Tibial nerve (tissue), 4 donors: ENCODE measurements at regions not wholly inside any gene's neighbourhood (a gene's known extent, or its start where the extent isn't known, plus 50 kb on each side); places are given as distances from the start of the nearest gene placed in this dataset.

Experiments
- DNase-seq, 2 donors: peaks; one replicate each; pipeline ENCODE4 v3.0.0-alpha.2; 2019; ENCODE audit warnings: low spot score in 2 of 2
- H3K27ac ChIP-seq, 4 donors: fragments of 200-600 bp; sonication (generic) in 3 of 4; one replicate each; pipeline ENCODE4 v1.5.1; 2017 to 2019; ENCODE audit warnings: mild to moderate bottlenecking in 1 of 4
- H3K27me3 ChIP-seq, 2 donors: fragments of 200-600 bp; sonication (generic) in 1 of 2; one replicate each; pipeline versions ENCODE4 v1.5.1 to v1.6.0; 2017 to 2019
- H3K36me3 ChIP-seq, 3 donors: fragments of 200-600 bp; sonication (generic); one replicate each; pipeline ENCODE4 v1.5.1; 2018 to 2019
- H3K4me1 ChIP-seq, 4 donors: fragments of 200-600 bp; sonication (generic) in 3 of 4; one replicate each; pipeline ENCODE4 v1.5.1; 2017 to 2019
- H3K4me3 ChIP-seq, 4 donors: fragments of 200-600 bp; sonication (generic) in 3 of 4; one replicate each; pipeline ENCODE4 v1.5.1; 2017 to 2019; ENCODE audit warnings: mild to moderate bottlenecking in 1 of 4, moderate library complexity in 1 of 4
- H3K9me3 ChIP-seq, 4 donors: fragments of 200-600 bp; sonication (generic) in 3 of 4; one replicate each; pipeline ENCODE4 v1.5.1; 2017 to 2019
- CTCF ChIP-seq, 5 experiments: fragments of 200-600 bp in 3 of 5; fragments of 450-650 bp in 2 of 5; sonication (generic) in 3 of 5; IDR thresholded peaks; one replicate each; pipeline ENCODE4 v1.5.1; 2016 to 2019; ENCODE audit warnings: antibody characterized with exemption in 5 of 5, mild to moderate bottlenecking in 3 of 5, moderate library complexity in 2 of 5
- EP300 ChIP-seq, 2 donors: sonication (generic); formaldehyde crosslinking; IDR thresholded peaks; one replicate each; pipeline ENCODE4 v1.6.1; 2017; ENCODE audit warnings: antibody characterized with exemption in 2 of 2, mild to moderate bottlenecking in 1 of 2
- POLR2A ChIP-seq, 2 donors: fragments of 450-650 bp; IDR thresholded peaks; one replicate each; pipeline ENCODE4 v1.6.1; 2017; ENCODE audit warnings: antibody characterized with exemption in 2 of 2, mild to moderate bottlenecking in 2 of 2, moderate library complexity in 2 of 2
- WGBS, 2 donors: methylation state at CpG; one replicate each; pipeline ENCODE4 v1.1.5; 2018; 5-methylcytosine and 5-hydroxymethylcytosine counted together

GRCh38 chr12:46452061-46452615, 79.6 kb upstream of the SLC38A2 start:
- no peak overlapping the region for H3K27ac ChIP-seq
- 72 to 76% methylated on average over 3 of the region's 3 CpGs for WGBS, 2 donors

GRCh38 chr12:46451276-46452021, 78.9 kb upstream of the SLC38A2 start:
- no peaks in the 10 kb centered on the region for H3K27me3 ChIP-seq
- 71 to 80% methylated on average over 5 of the region's 5 CpGs for WGBS, 2 donors
- no peak overlapping the region for H3K4me3 ChIP-seq
- no peaks in the 10 kb centered on the region for H3K9me3 ChIP-seq
- peak overlapping the region in 1 of 4 donors; percentile 22 for H3K27ac ChIP-seq
- no peak for TF ChIP-seq CTCF (IDR thresholded peaks at IDR 0.05)
- TF ChIP-seq POLR2A (IDR thresholded peaks at IDR 0.05): no peak
- TF ChIP-seq EP300 (IDR thresholded peaks at IDR 0.05): no peak
- no peaks in the 10 kb centered on the region for H3K36me3 ChIP-seq
- H3K4me1 ChIP-seq: peaks cover 0 to 28% (median 9%) of the 10 kb centered on the region in 4 donors
- DNase-seq: no peak

More at GRCh38 chr12:46452061-46452615, 79.6 kb upstream of the SLC38A2 start:
- no peak overlapping the region for H3K4me3 ChIP-seq
- H3K27me3 ChIP-seq: no peaks in the 10 kb centered on the region
- no peaks in the 10 kb centered on the region for H3K36me3 ChIP-seq
- peaks cover 0 to 29% (median 9%) of the 10 kb centered on the region in 4 donors for H3K4me1 ChIP-seq
- TF ChIP-seq POLR2A (IDR thresholded peaks at IDR 0.05) (no peak), CTCF (IDR thresholded peaks at IDR 0.05) (no peak), EP300 (IDR thresholded peaks at IDR 0.05) (no peak)
- no peak for DNase-seq
- no peaks in the 10 kb centered on the region for H3K9me3 ChIP-seq

GRCh38 chr12:46450279-46450748, 77.7 kb upstream of the SLC38A2 start:
- no peaks in the 10 kb centered on the region for H3K9me3 ChIP-seq
- no peaks in the 10 kb centered on the region for H3K27me3 ChIP-seq
- 0 to 12% methylated on average over 1 of the region's 1 CpG for WGBS, 2 donors
- TF ChIP-seq EP300 (IDR thresholded peaks at IDR 0.05) (peak in 1 of 2 donors; percentile 51), POLR2A (IDR thresholded peaks at IDR 0.05) (no peak), CTCF (IDR thresholded peaks at IDR 0.05) (no peak)
- no peaks in the 10 kb centered on the region for H3K36me3 ChIP-seq
- peak overlapping the region in 1 of 4 donors; percentile 22 for H3K27ac ChIP-seq
- H3K4me1 ChIP-seq: peaks cover 0 to 32% (median 13%) of the 10 kb centered on the region in 4 donors
- peak; percentile 44 to 59 for DNase-seq
- no peak overlapping the region for H3K4me3 ChIP-seq

GRCh38 chr12:46449856-46450255, 77.3 kb upstream of the SLC38A2 start:
- WGBS, 2 donors: 70 to 74% methylated on average over 2 of the region's 2 CpGs
- H3K4me3 ChIP-seq: no peak overlapping the region
- TF ChIP-seq CTCF (IDR thresholded peaks at IDR 0.05) (no peak), EP300 (IDR thresholded peaks at IDR 0.05) (no peak), POLR2A (IDR thresholded peaks at IDR 0.05) (no peak)
- no peaks in the 10 kb centered on the region for H3K9me3 ChIP-seq
- H3K4me1 ChIP-seq: peaks cover 0 to 37% (median 14%) of the 10 kb centered on the region in 4 donors
- DNase-seq: no peak
- H3K36me3 ChIP-seq: no peaks in the 10 kb centered on the region
- no peaks in the 10 kb centered on the region for H3K27me3 ChIP-seq
- peak overlapping the region in 1 of 4 donors; percentile 22 for H3K27ac ChIP-seq

- DNase-seq: no peak
- Histone ChIP-seq H3K36me3 (no peaks in the 10 kb centered on the region), H3K27me3 (no peaks in the 10 kb centered on the region), H3K27ac (no peak overlapping the region), H3K4me3 (no peak overlapping the region), H3K4me1 (peaks cover 0 to 38% (median 14%) of the 10 kb centered on the region in 4 donors), H3K9me3 (no peaks in the 10 kb centered on the region)
- WGBS, 2 donors: 90 to 94% methylated on average over 4 of the region's 4 CpGs
- TF ChIP-seq CTCF (IDR thresholded peaks at IDR 0.05): no peak
Observed at GRCh38 chr12:46449316-46449715, 76.7 kb upstream of the SLC38A2 start.
